AG04449 (cell line): ENCODE measurements at regions not wholly inside any gene's neighbourhood (a gene's known extent, or its start where the extent isn't known, plus 50 kb on each side); places are given as distances from the start of the nearest gene placed in this dataset.
A peak's percentile ranks its signal among the peaks of the same experiment; 100 is the strongest.
"Not testable (repeated sequence)": the region's sequence is repeated elsewhere in the genome, so short reads cannot be mapped to it uniquely, and the experiment has no call there.

ENCODE experiments used
- CTCF ChIA-PET: fragments of 350-600 bp; formaldehyde crosslinking; extraction: SDS; loops from one replicate; lab custom pipeline; 2021; ENCODE audit warnings: antibody characterized with exemption; lab: Yijun Ruan, JAX
- POLR2A ChIA-PET: fragments of 400-600, 350-600 bp; formaldehyde crosslinking; extraction: SDS; loops from one replicate; lab custom pipeline; 2020; ENCODE audit warnings: antibody characterized with exemption, inconsistent platforms; lab: Yijun Ruan, JAX
- DNase-seq: peaks from one replicate; pipeline ENCODE4 v3.0.0-alpha.2; 2010; ENCODE audit warnings: low read depth, low spot score
- H3K4me3 ChIP-seq: 2 replicates; pipeline ENCODE4 v1.5.1; 2011; ENCODE audit warnings: low read depth, mild to moderate bottlenecking, control low read depth, low read length
- CTCF ChIP-seq: IDR thresholded peaks from one replicate; pipeline ENCODE4 v1.5.1; 2011; ENCODE audit warnings: mild to moderate bottlenecking, moderate library complexity, low read length, control low read depth, inconsistent platforms; ENCODE audit not compliant: insufficient read depth; ENCODE audit errors: missing control alignments

GRCh38 chr15:77870195-77871065 lies 207.1 kb downstream of the TBC1D2B start:
- POLR2A ChIA-PET: no interaction called here
- no peak overlapping the region for H3K4me3 ChIP-seq
- DNase-seq: no peak
- TF ChIP-seq CTCF: peak; percentile 81
- CTCF ChIA-PET: interaction anchor here (0.7 to 1.3 kb wide), 11 partner anchors 12 to 328 kb away, joined by 3 to 10 read pairs (median 4); no protein-coding TSS in a partner anchor

- no peak overlapping the region for H3K4me3 ChIP-seq
- DNase-seq: no peak
- POLR2A ChIA-PET: no interaction called here
- no peak for TF ChIP-seq CTCF
- CTCF ChIA-PET: interaction anchor here (0.9 to 1.0 kb wide), 2 partner anchors 32 to 236 kb away, joined by 3 to 5 read pairs; no protein-coding TSS in a partner anchor
Observed at GRCh38 chr15:77869021-77869895, 208.3 kb downstream of the TBC1D2B start.

- CTCF ChIA-PET, DNase-seq, H3K4me3 ChIP-seq, POLR2A ChIA-PET: not testable (repeated sequence)
Observed at GRCh38 chr15:77868048-77868629, 209.4 kb downstream of the TBC1D2B start.

GRCh38 chr15:77867266-77868047 lies 210.1 kb downstream of the TBC1D2B start:
- CTCF ChIA-PET: interaction anchor here (0.7 kb wide), 1 partner anchor 11 kb away, joined by 3 read pairs; no protein-coding TSS in a partner anchor
- TF ChIP-seq CTCF: no peak
- no peak overlapping the region for H3K4me3 ChIP-seq
- DNase-seq: no peak
- POLR2A ChIA-PET: no interaction called here

- no peak overlapping the region for H3K4me3 ChIP-seq
- TF ChIP-seq CTCF: no peak
- ChIA-PET CTCF (interaction anchor here (0.7 kb wide), 1 partner anchor 10 kb away, joined by 3 read pairs; no protein-coding TSS in a partner anchor), POLR2A (no interaction called here)
- DNase-seq: no peak
Observed at GRCh38 chr15:77866596-77867125, 210.8 kb downstream of the TBC1D2B start.

- TF ChIP-seq CTCF: no peak
- H3K4me3 ChIP-seq: no peak overlapping the region
- no peak for DNase-seq
- ChIA-PET CTCF (no interaction called here), POLR2A (no interaction called here)
Observed at GRCh38 chr15:77866186-77866585, 211.3 kb downstream of the TBC1D2B start.
